ENCODE measurements at regions not wholly inside any gene's neighbourhood (a gene's known extent, or its start where the extent isn't known, plus 50 kb on each side); places are given as distances from the start of the nearest gene placed in this dataset.

- H3K9me3 ChIP-seq (ENCODE audit: insufficient read depth in 2 of 2, low read depth in 1 of 2, low read length in 1 of 2) = no peaks in the 10 kb centered on the region
- H3K79me2 ChIP-seq (ENCODE audit: control insufficient read depth in 1 of 2, insufficient read depth in 2 of 2, low read length in 2 of 2) = no peaks in the 10 kb centered on the region
- H3K4me1 ChIP-seq (replicated peaks in 1 of 4; ENCODE audit: control insufficient read depth in 3 of 4, insufficient read depth in 4 of 4, low read length in 3 of 4) = no peaks in the 10 kb centered on the region
- H2AFZ ChIP-seq (ENCODE audit: low read length) = no peak overlapping the region
- H3K4ac ChIP-seq (replicated peaks; ENCODE audit: insufficient read length, low read depth, low read length) = no peak overlapping the region
- ChIA-PET POLR2A (ENCODE audit: partially characterized antibody) (no interaction called here), CTCF (ENCODE audit: partially characterized antibody) (interaction anchor here (1.3 kb wide), 1 partner anchor 8 kb away, joined by 4 read pairs; no protein-coding TSS in a partner anchor)
- no peak overlapping the region for H2BK20ac ChIP-seq (ENCODE audit: low read length)
- DNase-seq (ENCODE audit: low read depth in 1 of 2, low spot score in 2 of 2) (no peak), FAIRE-seq (no peak)
- H3K23ac ChIP-seq (ENCODE audit: insufficient read length) = no peak overlapping the region
- no peak overlapping the region for H2BK120ac ChIP-seq (replicated peaks; ENCODE audit: low read depth, low read length)
- H3K56ac ChIP-seq (replicated peaks; ENCODE audit: insufficient read length, low read depth, low read length) = no peak overlapping the region
- no peaks in the 10 kb centered on the region for H4K20me1 ChIP-seq (replicated peaks in 1 of 2; ENCODE audit: control insufficient read depth in 1 of 2, insufficient read depth in 2 of 2, low read length in 2 of 2)
- no peak overlapping the region for H3K9ac ChIP-seq (replicated peaks in 1 of 4; ENCODE audit: extremely low read depth in 1 of 4, low read depth in 3 of 4, low read length in 3 of 4)
- H3K36me3 ChIP-seq (ENCODE audit: control insufficient read depth in 2 of 4, insufficient read depth in 4 of 4, low read length in 3 of 4) = no peaks in the 10 kb centered on the region
- no peak overlapping the region for H3K4me3 ChIP-seq (ENCODE audit: extremely low read depth in 1 of 4, insufficient read depth in 2 of 4, low read depth in 3 of 4, low read length in 4 of 4)
- no peak overlapping the region for H2BK5ac ChIP-seq (ENCODE audit: low read depth, low read length)
- no peak overlapping the region for H4K8ac ChIP-seq (ENCODE audit: extremely low read depth, insufficient read depth, low read length)
- 91% methylated on average over 3 of the region's 3 CpGs; no CpG with 5 or more reads in 1 of the 2 experiments for WGBS, 2 experiments (ENCODE audit: extremely low coverage in 1 of 2, insufficient coverage in 1 of 2, insufficient read length in 1 of 2, insufficient replicate concordance in 2 of 2, low coverage in 1 of 2, low lambda C conversion rate in 2 of 2, missing lambda C conversion rate in 1 of 2)
- H3K14ac ChIP-seq (ENCODE audit: insufficient read length) = no peak overlapping the region
- no peak overlapping the region for H2BK12ac ChIP-seq (ENCODE audit: low read depth, low read length)
- H4K5ac ChIP-seq (ENCODE audit: insufficient read length, low read depth, low read length) = no peak overlapping the region
- H3K27ac ChIP-seq (ENCODE audit: low read depth, low read length) = no peak overlapping the region
- no peaks in the 10 kb centered on the region for H3K79me1 ChIP-seq (ENCODE audit: low read depth, low read length)
- H3K18ac ChIP-seq (ENCODE audit: extremely low read depth, low read length) = no peak overlapping the region
- H2BK15ac ChIP-seq (ENCODE audit: low read length) = no peak overlapping the region
- H3K4me2 ChIP-seq (ENCODE audit: insufficient read depth in 1 of 2, low read depth in 2 of 2, low read length in 2 of 2) = no peak overlapping the region
- H3K23me2 ChIP-seq (ENCODE audit: low read depth, low read length) = peaks cover 4% of the 10 kb centered on the region; the same call in 1 of the 2 replicates
- no peaks in the 10 kb centered on the region for H3K27me3 ChIP-seq (replicated peaks in 1 of 4; ENCODE audit: control insufficient read depth in 3 of 4, extremely low read depth in 1 of 4, insufficient read depth in 3 of 4, low read length in 3 of 4)
- no peak overlapping the region for H4K91ac ChIP-seq (replicated peaks; ENCODE audit: insufficient read length, low read length)
- no peak overlapping the region for H2AK5ac ChIP-seq (ENCODE audit: low read depth, low read length)
- no peak for TF ChIP-seq POLR2A (IDR thresholded peaks at IDR 0.05; ENCODE audit: control extremely low read depth in 1 of 2, low read depth in 2 of 2, low read length in 2 of 2)
- no peak for TF ChIP-seq RFX5 (IDR thresholded peaks at IDR 0.05; ENCODE audit: borderline replicate concordance, low read depth, low read length)
These were observed 242.2 kb downstream of the EMX2 start for GRCh38 chr10:117784776-117785175.

Data from H1 (cell line).